Thoracic aorta (tissue), 2 donors: ENCODE measurements at regions not wholly inside any gene's neighbourhood (a gene's known extent, or its start where the extent isn't known, plus 50 kb on each side); places are given as distances from the start of the nearest gene placed in this dataset.
"Not testable (repeated sequence)": the region's sequence is repeated elsewhere in the genome, so short reads cannot be mapped to it uniquely, and the experiment has no call there.

Experiments
- ATAC-seq: fragments of 150-250 bp; one replicate; pipeline ENCODE4 v1.8.0; 2017; ENCODE audit warnings: low read depth; ENCODE audit not compliant: insufficient number of reproducible peaks, low FRiP score
- DNase-seq: peaks from one replicate; pipeline ENCODE4 v3.0.0-alpha.2; 2020; ENCODE audit warnings: low spot score
- H3K27ac ChIP-seq, 2 donors: fragments of 200-600 bp; sonication (generic); 1 replicate in 1 of 2; 2 replicates in 1 of 2; pipeline ENCODE4 v1.5.1; 2016; ENCODE audit warnings: mild to moderate bottlenecking in 2 of 2, moderate library complexity in 2 of 2
- H3K27me3 ChIP-seq: fragments of 200-600 bp; sonication (generic); replicated peaks from 2 replicates; pipeline ENCODE4 v1.6.0; 2016; ENCODE audit warnings: mild to moderate bottlenecking; ENCODE audit not compliant: insufficient read depth
- H3K36me3 ChIP-seq: fragments of 200-600 bp; sonication (generic); one replicate; pipeline ENCODE4 v1.5.1; 2016
- H3K4me1 ChIP-seq, 2 donors: fragments of 200-600 bp; sonication (generic); 1 replicate in 1 of 2; 2 replicates in 1 of 2; pipeline versions ENCODE4 v1.5.1 to v1.6.0; 2016; ENCODE audit warnings: low read depth in 2 of 2, mild to moderate bottlenecking in 1 of 2; ENCODE audit not compliant: control insufficient read depth in 1 of 2
- H3K4me3 ChIP-seq: fragments of 200-600 bp; sonication (generic); 2 replicates; pipeline ENCODE4 v1.5.1; 2016; ENCODE audit warnings: mild to moderate bottlenecking
- H3K9me3 ChIP-seq: fragments of 200-600 bp; sonication (generic); 2 replicates; pipeline ENCODE4 v1.5.1; 2016
- TF ChIP-seq, protein P1 (sequence below): fragments of 200-600 bp; sonication (generic); IDR thresholded peaks from one replicate; pipeline ENCODE4 v1.5.1; 2019; ENCODE audit warnings: antibody characterized with exemption

DNA sequence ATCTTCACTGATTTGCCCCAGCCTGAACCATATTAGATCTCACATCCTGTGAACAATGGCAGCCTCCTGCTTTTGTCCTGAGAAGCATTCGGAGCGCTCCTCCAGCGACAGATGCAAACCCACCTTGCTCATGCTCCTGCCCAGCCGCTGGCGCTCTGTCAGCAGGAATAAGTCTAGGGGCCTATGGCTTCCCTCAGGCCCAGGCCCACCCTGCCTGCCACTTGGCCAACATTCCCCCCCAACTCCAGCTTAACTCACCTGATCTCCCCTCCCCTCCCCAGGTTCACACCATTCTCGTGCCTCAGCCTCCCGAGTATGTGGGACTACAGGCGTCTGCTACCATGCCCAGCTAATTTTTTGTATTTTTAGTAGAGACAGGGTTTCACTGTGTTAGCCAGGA lies 4472.8 kb upstream of the OR11H1 start:
- H3K27ac ChIP-seq, H3K9me3 ChIP-seq, ATAC-seq, H3K4me1 ChIP-seq, H3K4me3 ChIP-seq, H3K36me3 ChIP-seq, H3K27me3 ChIP-seq, DNase-seq: not testable (repeated sequence)

DNA sequence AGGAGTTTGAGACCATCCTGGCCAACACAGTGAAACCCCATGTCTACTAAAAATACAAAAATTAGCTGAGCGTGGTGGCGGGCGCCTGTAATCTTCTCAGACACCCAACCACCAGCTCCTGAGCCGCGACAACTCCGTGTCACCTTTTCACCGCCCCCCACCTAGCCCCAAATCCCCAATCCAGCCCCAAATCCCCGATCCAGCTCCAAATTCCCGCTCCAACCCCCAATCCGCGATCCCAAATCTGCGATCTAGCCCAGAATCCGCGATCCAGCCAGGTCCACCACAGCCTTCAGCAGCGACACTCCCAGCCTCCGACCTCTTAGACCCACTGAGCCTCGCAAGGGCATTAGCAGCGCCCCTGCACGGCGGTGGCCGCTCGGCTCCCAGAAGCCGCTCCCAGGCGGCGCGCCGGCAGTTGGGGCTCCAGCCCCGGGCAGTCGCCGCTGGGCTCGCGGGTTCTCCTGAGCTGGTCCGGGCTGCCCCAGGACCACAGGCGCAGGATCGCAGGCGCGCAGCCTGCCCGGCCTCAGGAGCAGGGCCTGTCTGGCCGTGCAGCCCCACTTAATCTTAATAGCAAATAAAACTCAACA lies 4469.9 kb upstream of the OR11H1 start:
- H3K27me3 ChIP-seq, DNase-seq, H3K9me3 ChIP-seq, H3K27ac ChIP-seq, H3K4me3 ChIP-seq, ATAC-seq, H3K4me1 ChIP-seq, H3K36me3 ChIP-seq: not testable (repeated sequence)

DNA sequence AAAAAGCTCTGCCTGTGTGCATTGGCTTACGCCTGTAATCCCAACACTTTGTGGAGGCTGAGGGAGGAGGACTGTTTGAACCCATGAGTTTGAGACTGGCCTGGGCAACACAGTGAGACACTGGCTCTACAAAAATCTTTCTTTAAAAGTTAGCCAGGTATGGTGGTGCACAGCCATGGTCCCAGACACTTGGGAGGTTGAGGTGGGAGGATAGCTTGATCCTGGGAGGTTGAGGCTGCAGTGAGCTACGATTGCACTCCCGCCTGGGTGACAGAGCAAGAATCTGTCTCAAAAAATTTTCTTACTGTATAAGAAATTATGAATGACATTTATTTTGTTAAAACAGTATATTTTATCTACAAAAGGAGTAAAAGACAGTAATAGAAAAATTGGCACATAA lies 4468.9 kb upstream of the OR11H1 start:
- not testable (repeated sequence) for H3K4me3 ChIP-seq, H3K9me3 ChIP-seq, H3K36me3 ChIP-seq, H3K4me1 ChIP-seq, DNase-seq, H3K27ac ChIP-seq, H3K27me3 ChIP-seq, ATAC-seq

DNA sequence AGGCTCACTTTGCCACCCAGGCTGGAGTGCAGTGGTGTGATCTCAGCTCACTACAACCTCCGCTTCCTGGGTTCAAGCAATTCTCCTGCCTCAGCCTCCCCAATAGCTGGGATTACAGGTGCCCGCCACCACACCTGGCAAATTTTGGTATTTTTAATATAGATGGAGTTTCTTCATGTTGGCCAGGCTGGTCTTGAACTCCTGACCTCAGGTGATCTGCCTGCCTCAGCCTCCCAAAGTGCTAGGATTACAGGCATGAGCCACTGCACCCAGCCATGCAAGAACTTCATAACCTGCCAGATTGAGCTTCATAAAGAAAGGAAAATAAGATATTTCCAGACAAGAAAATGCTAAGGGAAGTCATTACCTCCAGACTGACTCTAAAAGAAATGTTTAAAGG lies 4467.2 kb upstream of the OR11H1 start:
- DNase-seq, H3K4me1 ChIP-seq, H3K27ac ChIP-seq, H3K9me3 ChIP-seq, H3K36me3 ChIP-seq, ATAC-seq, H3K27me3 ChIP-seq, H3K4me3 ChIP-seq: not testable (repeated sequence)

DNA sequence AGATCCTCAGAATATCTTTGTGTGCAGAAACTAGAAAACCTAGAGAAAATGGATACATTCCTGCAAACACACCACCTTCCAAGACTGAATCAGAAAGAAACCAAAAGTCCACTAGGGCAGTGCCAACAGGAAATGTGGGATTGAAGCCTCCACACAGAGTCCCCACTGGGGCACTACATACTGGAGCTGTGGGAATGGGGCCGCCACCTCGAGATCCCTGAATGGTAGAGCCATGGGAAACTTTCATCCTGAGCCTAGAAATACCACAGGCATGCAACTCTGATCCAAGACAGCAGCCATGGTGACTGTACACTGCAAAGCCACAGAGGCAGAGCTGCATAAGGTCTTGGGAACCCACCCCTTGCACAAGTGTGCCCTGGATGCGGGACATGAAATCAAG lies 4465.5 kb upstream of the OR11H1 start:
- not testable (repeated sequence) for H3K4me3 ChIP-seq, H3K36me3 ChIP-seq, H3K27ac ChIP-seq, ATAC-seq, H3K27me3 ChIP-seq, DNase-seq, H3K4me1 ChIP-seq
- peaks cover 11% of the 10 kb centered on the region for H3K9me3 ChIP-seq

DNA sequence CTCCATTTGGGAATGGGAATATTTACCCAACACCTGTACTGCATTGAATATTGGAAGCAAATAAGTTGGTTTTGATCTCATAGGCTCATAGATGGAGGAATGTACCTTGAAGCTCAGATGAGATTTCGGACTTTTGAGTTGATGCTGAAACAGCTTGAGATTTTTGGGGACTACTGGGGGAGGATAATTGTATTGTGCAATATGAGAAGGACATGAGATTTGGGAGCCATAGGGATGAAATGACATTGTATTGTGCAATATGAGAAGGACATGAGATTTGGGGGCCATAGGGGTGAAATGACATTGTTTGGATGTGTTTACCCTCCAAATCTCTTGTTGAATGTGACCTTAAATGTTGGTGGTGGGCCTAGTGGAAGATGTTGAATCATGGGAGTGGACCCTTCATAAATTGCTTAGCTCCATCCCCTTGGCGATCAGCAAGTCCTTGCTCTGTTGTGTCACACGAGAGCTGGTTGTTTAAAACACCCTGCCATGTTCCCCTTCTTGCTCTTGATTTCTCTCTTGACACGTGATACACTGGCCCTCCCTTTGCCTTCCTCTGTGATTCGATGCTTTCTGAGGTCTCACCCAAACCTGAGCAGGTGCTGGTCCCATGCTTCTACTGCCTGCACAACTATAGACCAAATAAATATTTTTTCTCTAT lies 4464.8 kb upstream of the OR11H1 start:
- ATAC-seq, DNase-seq, H3K27me3 ChIP-seq, H3K4me1 ChIP-seq, H3K36me3 ChIP-seq, H3K27ac ChIP-seq, H3K4me3 ChIP-seq: not testable (repeated sequence)
- peaks cover 11% of the 10 kb centered on the region for H3K9me3 ChIP-seq

DNA sequence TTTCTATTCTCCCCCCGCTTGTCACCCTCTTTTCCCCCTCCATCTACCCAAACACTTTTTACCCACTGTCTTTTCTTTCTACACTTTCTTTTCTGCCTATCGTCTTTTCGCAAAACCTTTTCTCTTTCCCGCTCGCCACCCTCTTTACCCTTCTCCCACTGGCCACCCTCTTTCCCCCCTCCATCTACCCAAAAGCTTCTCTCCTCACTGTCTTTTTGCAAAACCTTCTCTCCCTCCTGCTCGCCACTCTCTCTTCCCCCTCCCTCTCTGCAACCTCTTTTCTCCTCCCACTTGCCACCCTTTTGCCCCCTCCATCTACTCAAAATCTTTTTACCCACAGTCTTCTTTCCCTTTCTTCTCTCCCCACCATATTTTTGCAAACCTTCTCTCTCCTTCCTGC lies 4462.8 kb upstream of the OR11H1 start:
- DNase-seq, H3K36me3 ChIP-seq, H3K4me3 ChIP-seq, H3K4me1 ChIP-seq, H3K27ac ChIP-seq, ATAC-seq, H3K27me3 ChIP-seq: not testable (repeated sequence)
- H3K9me3 ChIP-seq = peaks cover 11% of the 10 kb centered on the region

DNA sequence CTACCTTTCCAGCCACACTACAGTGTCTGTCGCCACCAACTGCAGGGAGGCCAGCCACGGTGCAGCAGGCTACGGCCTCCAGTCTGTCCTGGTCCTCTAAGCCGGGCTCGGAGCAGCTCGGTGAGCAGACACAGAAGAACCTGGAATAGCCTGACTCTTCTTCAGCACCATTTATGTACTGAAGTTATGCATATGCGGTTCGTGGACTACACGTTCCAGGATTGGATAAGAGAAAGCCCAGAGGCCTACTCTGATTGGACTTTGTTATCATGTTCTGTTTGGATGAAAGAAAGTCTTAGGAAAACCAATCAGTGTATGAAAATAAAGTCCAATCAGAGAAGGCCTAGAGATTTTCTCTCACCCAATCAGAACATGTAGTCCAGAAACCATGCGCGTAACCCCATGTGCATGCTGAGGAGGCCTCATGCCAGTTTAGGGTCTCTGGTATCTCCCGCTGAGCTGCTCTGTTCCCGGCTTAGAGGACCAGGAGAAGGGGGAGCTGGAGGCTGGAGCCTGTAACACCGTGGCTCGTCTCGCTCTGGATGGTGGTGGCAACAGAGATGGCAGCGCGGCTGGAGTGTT lies 4462.0 kb upstream of the OR11H1 start:
- H3K27ac ChIP-seq, H3K4me1 ChIP-seq, H3K4me3 ChIP-seq, DNase-seq, H3K36me3 ChIP-seq, ATAC-seq, H3K27me3 ChIP-seq: not testable (repeated sequence)
- H3K9me3 ChIP-seq = peaks cover 11% of the 10 kb centered on the region

DNA sequence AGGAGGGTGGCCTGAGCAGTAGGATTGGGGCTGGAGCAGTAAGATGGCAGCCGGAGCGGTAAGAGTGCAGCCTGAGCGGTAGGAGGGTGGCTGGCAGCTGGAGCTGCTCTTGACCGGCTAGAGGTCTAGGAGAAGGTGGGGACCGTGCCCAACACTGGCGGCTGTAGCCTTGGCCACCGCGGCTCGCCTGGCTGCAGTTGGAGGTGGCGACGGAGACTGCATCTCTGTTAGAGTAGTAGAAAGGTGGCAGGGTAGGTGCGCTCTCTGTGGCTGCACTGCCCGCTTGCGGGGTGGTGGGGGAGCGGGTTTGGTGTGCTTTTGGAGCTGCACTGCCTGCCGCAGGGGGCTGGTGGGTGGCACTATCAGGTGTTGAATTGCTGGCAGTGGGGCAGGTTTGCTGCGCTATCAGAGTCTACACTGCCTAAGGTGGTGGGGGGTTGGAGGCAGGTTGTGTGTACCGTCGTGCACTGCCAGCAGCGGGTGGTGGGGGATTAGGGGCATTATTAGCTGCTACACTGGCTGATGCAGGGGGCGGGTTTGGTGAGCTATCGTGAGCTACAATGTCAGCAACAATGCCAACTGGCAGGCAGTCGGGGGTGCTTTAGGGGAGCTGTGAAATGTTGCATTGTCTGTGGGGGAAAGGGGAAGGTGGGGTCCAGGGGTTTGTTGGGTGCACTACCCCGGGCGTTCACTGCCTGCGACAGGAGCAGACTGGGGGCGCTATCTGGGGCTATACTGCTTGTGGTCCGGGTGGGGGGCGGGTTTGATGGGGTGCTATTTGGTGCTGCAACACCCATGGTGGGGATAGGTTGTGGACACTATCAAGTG lies 4461.3 kb upstream of the OR11H1 start:
- DNase-seq (no peak), ATAC-seq (no peak)
- Histone ChIP-seq H3K27me3 (no peaks in the 10 kb centered on the region), H3K4me1 (no peaks in the 10 kb centered on the region), H3K9me3 (peaks cover 11% of the 10 kb centered on the region), H3K4me3 (no peak overlapping the region), H3K27ac (no peak overlapping the region), H3K36me3 (no peaks in the 10 kb centered on the region)
- TF ChIP-seq, protein P1, sequence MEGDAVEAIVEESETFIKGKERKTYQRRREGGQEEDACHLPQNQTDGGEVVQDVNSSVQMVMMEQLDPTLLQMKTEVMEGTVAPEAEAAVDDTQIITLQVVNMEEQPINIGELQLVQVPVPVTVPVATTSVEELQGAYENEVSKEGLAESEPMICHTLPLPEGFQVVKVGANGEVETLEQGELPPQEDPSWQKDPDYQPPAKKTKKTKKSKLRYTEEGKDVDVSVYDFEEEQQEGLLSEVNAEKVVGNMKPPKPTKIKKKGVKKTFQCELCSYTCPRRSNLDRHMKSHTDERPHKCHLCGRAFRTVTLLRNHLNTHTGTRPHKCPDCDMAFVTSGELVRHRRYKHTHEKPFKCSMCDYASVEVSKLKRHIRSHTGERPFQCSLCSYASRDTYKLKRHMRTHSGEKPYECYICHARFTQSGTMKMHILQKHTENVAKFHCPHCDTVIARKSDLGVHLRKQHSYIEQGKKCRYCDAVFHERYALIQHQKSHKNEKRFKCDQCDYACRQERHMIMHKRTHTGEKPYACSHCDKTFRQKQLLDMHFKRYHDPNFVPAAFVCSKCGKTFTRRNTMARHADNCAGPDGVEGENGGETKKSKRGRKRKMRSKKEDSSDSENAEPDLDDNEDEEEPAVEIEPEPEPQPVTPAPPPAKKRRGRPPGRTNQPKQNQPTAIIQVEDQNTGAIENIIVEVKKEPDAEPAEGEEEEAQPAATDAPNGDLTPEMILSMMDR = no peak

DNA sequence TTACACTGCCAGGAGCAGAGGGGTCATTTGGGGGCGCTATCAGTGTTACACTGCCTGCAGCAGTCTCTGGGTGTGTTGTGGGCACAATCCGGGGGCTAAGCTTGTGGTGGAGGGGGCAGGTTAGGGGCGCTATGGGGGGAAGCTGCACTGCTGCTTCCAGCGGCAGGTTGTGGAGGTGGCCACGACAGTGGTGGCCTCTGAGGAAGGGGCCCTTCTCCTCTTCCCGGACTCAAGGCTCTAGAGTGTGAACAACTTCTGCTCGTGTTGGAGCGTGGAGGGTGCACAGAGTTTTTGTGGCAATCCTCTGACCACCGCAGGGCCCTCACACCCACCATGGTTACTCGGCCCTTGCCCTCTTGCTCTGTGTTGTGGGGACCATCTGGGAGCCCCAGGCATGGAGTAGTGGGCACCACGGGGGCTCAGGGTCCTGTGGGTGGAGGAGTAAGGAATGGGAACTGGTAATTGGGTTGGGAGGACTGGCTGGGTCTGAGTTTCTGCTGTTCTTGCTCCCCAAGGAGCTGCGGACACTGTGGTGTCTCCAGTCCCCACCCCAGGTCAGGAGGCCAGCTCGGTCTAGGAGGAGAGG lies 4460.6 kb upstream of the OR11H1 start:
- not testable (repeated sequence) for DNase-seq, H3K27ac ChIP-seq, ATAC-seq, H3K4me1 ChIP-seq, H3K36me3 ChIP-seq, H3K4me3 ChIP-seq, H3K27me3 ChIP-seq
- H3K9me3 ChIP-seq = peaks cover 11% of the 10 kb centered on the region

DNA sequence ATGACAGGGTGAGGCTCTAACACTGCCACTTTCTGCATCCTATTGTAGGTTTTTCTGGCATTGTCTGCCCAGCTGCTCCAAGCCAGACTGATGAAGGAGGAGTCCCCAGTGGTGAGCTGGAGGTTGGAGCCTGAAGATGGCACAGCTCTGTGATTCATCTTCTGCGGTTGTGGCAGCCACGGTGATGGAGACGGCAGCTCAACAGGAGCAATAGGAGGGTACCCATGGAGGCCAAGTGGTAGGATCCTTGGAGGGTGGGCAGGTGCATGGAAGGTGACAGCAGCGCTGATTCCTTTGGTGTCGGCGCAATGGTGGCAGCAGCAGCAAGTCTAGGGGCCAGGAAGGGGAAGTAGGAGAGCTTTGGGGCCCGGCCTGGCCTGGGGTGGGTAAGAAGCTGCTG lies 4460.1 kb upstream of the OR11H1 start:
- not testable (repeated sequence) for H3K27me3 ChIP-seq, ATAC-seq, H3K36me3 ChIP-seq, DNase-seq, H3K27ac ChIP-seq, H3K4me3 ChIP-seq, H3K4me1 ChIP-seq
- peaks cover 11% of the 10 kb centered on the region for H3K9me3 ChIP-seq
